ENCODE measurements at regions not wholly inside any gene's neighbourhood (a gene's known extent, or its start where the extent isn't known, plus 50 kb on each side); places are given as distances from the start of the nearest gene placed in this dataset.

- no peak for DNase-seq
These were observed 99.0 kb upstream of the LSM8 start for GRCh38 chr7:118085000-118085399.

DNA sequence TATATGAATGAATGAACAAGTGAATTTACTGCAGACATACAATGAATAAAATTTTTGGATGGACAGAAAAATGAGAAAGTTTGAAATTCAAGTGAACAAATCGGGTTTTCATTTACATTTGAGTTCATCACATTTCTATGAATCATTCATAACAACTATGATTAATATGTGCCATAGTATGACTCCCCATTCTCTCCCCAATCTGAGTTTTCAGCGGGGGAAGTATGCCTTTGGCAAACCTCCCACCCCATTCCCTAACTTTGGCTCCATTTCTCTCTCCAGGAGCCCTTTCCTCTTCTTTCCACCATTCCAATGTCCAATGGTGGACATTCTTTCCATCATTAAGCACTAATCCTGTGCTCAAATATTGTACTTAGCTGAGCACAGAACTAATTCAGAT, 96.8 kb upstream of the LSM8 start:
- no peak for DNase-seq

GRCh38 chr7:118094044-118094443, 89.9 kb upstream of the LSM8 start:
- no peak for DNase-seq

GRCh38 chr7:118104812-118105441, 79.0 kb upstream of the LSM8 start:
- DNase-seq: peak; percentile 13

DNA sequence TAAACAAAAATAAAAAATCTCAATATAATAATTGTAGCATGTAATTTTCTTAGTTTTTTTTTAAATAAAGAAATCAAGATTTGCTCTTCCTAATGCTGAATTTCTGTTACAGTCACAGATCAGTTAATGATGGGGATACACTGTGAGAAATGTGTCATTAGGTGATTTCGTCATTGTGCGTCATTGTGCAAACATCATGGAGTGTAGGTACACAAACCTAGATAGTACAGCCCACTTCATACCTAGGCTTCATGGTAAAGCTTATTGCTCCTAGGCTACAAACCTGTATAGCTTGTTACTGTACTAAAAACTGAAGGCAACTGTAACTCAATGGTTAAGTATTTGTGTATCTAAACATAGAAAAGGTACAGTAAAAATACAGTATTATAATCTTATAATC, 74.4 kb upstream of the LSM8 start:
- DNase-seq: no peak

GRCh38 chr7:118110178-118110925, 73.6 kb upstream of the LSM8 start:
- no peak for DNase-seq

- no peak for DNase-seq
These were observed 72.6 kb upstream of the LSM8 start for GRCh38 chr7:118111347-118111746.

DNA sequence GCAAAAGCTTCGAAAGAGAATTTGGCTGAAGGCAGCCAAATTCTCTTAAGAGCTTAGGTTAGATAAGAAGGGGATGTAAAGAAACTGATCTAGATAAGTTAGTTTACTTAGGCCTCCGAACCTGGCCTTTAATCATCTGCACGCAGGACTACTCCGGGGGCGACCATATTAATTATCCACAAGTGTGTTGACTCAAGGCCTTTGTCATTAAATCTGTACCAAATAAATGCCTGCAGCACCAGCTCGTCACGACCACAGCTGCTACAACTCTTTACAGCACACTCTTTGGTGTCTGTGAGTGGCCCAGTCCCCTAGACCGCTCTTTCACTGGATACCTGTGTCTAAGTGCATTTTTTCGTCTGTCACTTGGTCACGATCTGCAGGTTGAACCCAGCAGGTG, 69.8 kb upstream of the LSM8 start:
- no peak for DNase-seq

DNA sequence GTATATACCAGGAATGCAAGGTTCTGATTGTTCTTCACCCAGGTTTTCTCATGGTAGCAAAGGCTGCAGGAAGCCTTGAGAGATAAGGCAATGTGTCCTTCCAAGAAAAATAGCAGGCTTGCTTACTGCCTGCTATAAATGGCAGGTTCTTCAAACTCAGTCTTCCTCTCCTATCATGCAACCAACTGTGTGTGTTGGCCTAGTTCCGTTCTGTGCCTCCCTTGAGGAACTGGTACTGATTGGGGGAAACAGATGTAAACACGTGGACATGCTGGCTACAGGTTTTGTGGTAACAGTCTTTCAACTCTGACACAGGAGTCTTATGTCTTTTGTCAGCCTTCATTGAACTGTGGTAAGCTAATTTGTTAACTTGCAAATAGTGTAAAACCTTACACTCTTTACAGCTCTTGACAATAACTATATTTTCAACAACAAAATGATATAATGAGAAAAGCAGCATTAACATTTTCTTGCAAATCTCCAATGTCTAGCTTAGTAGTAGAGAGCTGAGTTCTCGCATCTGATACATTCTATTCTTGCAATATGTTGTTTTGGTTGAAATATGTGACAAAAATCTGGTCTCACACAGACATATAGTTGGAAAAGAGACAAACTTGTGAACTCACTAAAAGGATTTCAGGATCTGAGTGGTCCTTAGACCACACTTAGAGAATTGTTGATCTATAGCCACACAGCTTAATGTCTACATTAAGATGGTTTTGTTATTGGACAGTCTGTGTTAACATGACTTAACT, 54.7 kb upstream of the LSM8 start:
- no peak for DNase-seq

- no peak for DNase-seq
These were observed 51.2 kb upstream of the LSM8 start for GRCh38 chr7:118132764-118133163.

Measured in HCEC 1CT (cell line).